Endothelial cell (in vitro differentiated cells): ENCODE measurements at regions not wholly inside any gene's neighbourhood (a gene's known extent, or its start where the extent isn't known, plus 50 kb on each side); places are given as distances from the start of the nearest gene placed in this dataset.

Experiments
- DNase-seq: peaks from one replicate; pipeline ENCODE4 v3.0.0; 2021; ENCODE audit warnings: low spot score
- H3K27ac Mint-ChIP-seq: one replicate; pipeline ENCODE4 v1.8.0; 2021; ENCODE audit warnings: mixed read lengths, inconsistent platforms; ENCODE audit not compliant: unreplicated experiment
- H3K27me3 Mint-ChIP-seq: one replicate; pipeline ENCODE4 v1.8.0; 2021; ENCODE audit warnings: mild to moderate bottlenecking, moderate library complexity, mixed read lengths, inconsistent platforms; ENCODE audit not compliant: unreplicated experiment
- H3K36me3 Mint-ChIP-seq: one replicate; pipeline ENCODE4 v1.8.0; 2021; ENCODE audit warnings: mild to moderate bottlenecking, low read depth, mixed read lengths, inconsistent platforms; ENCODE audit not compliant: unreplicated experiment
- H3K4me1 Mint-ChIP-seq: one replicate; pipeline ENCODE4 v1.8.0; 2021; ENCODE audit warnings: mild to moderate bottlenecking, mixed read lengths, inconsistent platforms; ENCODE audit not compliant: unreplicated experiment
- H3K4me3 Mint-ChIP-seq: one replicate; pipeline ENCODE4 v1.8.0; 2021; ENCODE audit warnings: mild to moderate bottlenecking, mixed read lengths, inconsistent platforms; ENCODE audit not compliant: unreplicated experiment
- H3K9me3 Mint-ChIP-seq: one replicate; pipeline ENCODE4 v1.8.0; 2021; ENCODE audit warnings: mixed read lengths, inconsistent platforms; ENCODE audit not compliant: unreplicated experiment
- CTCF ChIP-seq: fragments of 200-600 bp; sonication (generic); IDR thresholded peaks from one replicate; pipeline ENCODE4 v1.5.0; 2021; ENCODE audit warnings: antibody characterized with exemption; ENCODE audit not compliant: unreplicated experiment

GRCh38 chr5:30725073-30725472 is 468.4 kb upstream of the CDH6 start:
- Mint-ChIP-seq H3K36me3 (no peaks in the 10 kb centered on the region), H3K27ac (no peak overlapping the region), H3K4me3 (no peak overlapping the region), H3K9me3 (no peaks in the 10 kb centered on the region), H3K4me1 (no peaks in the 10 kb centered on the region), H3K27me3 (no peaks in the 10 kb centered on the region)
- DNase-seq: no peak
- TF ChIP-seq CTCF: no peak

GRCh38 chr5:30698217-30698616 is 495.3 kb upstream of the CDH6 start:
- Mint-ChIP-seq H3K4me1 (no peaks in the 10 kb centered on the region), H3K27me3 (peaks cover 2% of the 10 kb centered on the region), H3K36me3 (peaks cover 11% of the 10 kb centered on the region), H3K27ac (no peak overlapping the region), H3K4me3 (no peak overlapping the region), H3K9me3 (peaks cover 11% of the 10 kb centered on the region)
- no peak for DNase-seq
- no peak for TF ChIP-seq CTCF

- no peaks in the 10 kb centered on the region for H3K36me3 Mint-ChIP-seq
- no peak for TF ChIP-seq CTCF
- H3K27me3 Mint-ChIP-seq: peaks cover 3% of the 10 kb centered on the region
- no peak overlapping the region for H3K4me3 Mint-ChIP-seq
- no peaks in the 10 kb centered on the region for H3K4me1 Mint-ChIP-seq
- H3K27ac Mint-ChIP-seq: no peak overlapping the region
- H3K9me3 Mint-ChIP-seq: no peaks in the 10 kb centered on the region
- DNase-seq: no peak
Measured at GRCh38 chr5:30693326-30693725, 500.2 kb upstream of the CDH6 start.

- H3K4me3 Mint-ChIP-seq: no peak overlapping the region
- H3K4me1 Mint-ChIP-seq: no peaks in the 10 kb centered on the region
- H3K9me3 Mint-ChIP-seq: no peaks in the 10 kb centered on the region
Measured at GRCh38 chr5:30690931-30691330, 502.6 kb upstream of the CDH6 start.

GRCh38 chr5:30687461-30687860 is 506.0 kb upstream of the CDH6 start:
- Mint-ChIP-seq H3K4me3 (no peak overlapping the region), H3K27me3 (no peaks in the 10 kb centered on the region), H3K36me3 (no peaks in the 10 kb centered on the region)

More at GRCh38 chr5:30690931-30691330, 502.6 kb upstream of the CDH6 start:
- Mint-ChIP-seq H3K27me3 (peaks cover 2% of the 10 kb centered on the region), H3K36me3 (no peaks in the 10 kb centered on the region), H3K27ac (no peak overlapping the region)
- no peak for TF ChIP-seq CTCF
- no peak for DNase-seq

More at GRCh38 chr5:30687461-30687860, 506.0 kb upstream of the CDH6 start:
- Mint-ChIP-seq H3K4me1 (no peaks in the 10 kb centered on the region), H3K9me3 (no peaks in the 10 kb centered on the region), H3K27ac (no peak overlapping the region)
- TF ChIP-seq CTCF: no peak
- DNase-seq: no peak
